ENCODE measurements at regions not wholly inside any gene's neighbourhood (a gene's known extent, or its start where the extent isn't known, plus 50 kb on each side); places are given as distances from the start of the nearest gene placed in this dataset.

DNA sequence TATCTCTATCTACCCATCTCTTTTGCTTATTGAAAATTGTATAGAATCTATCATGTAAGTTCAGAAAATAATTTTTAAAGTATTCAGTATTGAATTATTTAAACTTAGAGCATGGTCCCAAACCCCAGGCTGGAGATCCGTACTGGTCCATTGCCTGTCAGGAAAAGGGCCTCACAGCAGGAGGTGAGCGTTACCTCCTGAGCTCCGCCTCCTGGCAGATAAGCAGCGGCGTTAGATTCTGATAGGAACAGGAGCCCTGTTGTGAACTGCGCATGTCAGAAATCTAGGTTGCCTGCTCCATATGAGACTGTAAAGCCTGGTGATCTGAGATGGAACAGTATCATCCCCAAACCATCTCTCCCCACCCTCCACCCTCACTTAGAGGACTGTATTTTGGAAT is 266.0 kb upstream of the CNTNAP2 start:
- no peak for DNase-seq (ENCODE audit: extremely low read depth in 1 of 4, low spot score in 3 of 4)
- Histone ChIP-seq H3K79me2 (ENCODE audit: control insufficient read depth, insufficient read depth, low read length) (peaks cover 6% of the 10 kb centered on the region; the same call in 2 of the 3 replicates), H3K4me1 (replicated peaks in 1 of 2; ENCODE audit: control insufficient read depth in 2 of 2, insufficient read depth in 2 of 2, low read length in 2 of 2) (no peaks in the 10 kb centered on the region), H3K4me3 (no peak overlapping the region), H3K4me2 (ENCODE audit: insufficient read depth, low read length) (no peak overlapping the region), H3K27me3 (ENCODE audit: control insufficient read depth in 2 of 2, insufficient read depth in 2 of 2, low read length in 2 of 2) (no peaks in the 10 kb centered on the region), H4K20me1 (replicated peaks; ENCODE audit: control insufficient read depth, insufficient read depth, low read length) (no peaks in the 10 kb centered on the region), H3K9me1 (ENCODE audit: control insufficient read depth, insufficient read depth, low read length) (no peaks in the 10 kb centered on the region), H3K27ac (ENCODE audit: extremely low read depth, low read depth, low read length) (no peak overlapping the region), H3K36me3 (ENCODE audit: control insufficient read depth, insufficient read depth, low read length) (peaks cover 65% of the 10 kb centered on the region), H3K9me3 (replicated peaks; ENCODE audit: control insufficient read depth, insufficient read depth, low read depth, low read length) (0 out of 2 replicates have a peak, but pooled peaks cover 3% of the 10 kb centered on the region), H2AFZ (ENCODE audit: low read depth, low read length) (no peak overlapping the region), H3K9ac (ENCODE audit: insufficient read depth in 1 of 2, low read depth in 2 of 2, low read length in 2 of 2) (no peak overlapping the region)
- POLR2A ChIA-PET: interaction anchor here (0.5 kb wide), 1 partner anchor 11 kb away, joined by 4 read pairs; no protein-coding TSS in a partner anchor
- intact Hi-C loops (cut with micrococcal nuclease): no loop called here
- BruUV-seq (replicated peaks): no TSS peak
- in situ Hi-C loops (cut with MboI): no loop called here
- no peak for FAIRE-seq
- ATAC-seq: no peak
- CTCF ChIA-PET (ENCODE audit: low intra/inter-chr PET ratio): no interaction called here
- whole genome bisulfite sequencing (ENCODE audit: insufficient coverage, low coverage, missing lambda C conversion rate): 67% methylated on average over 6 of the region's 6 CpGs
- TF ChIP-seq CHD4 (IDR thresholded peaks at IDR 0.05; ENCODE audit: insufficient read depth, insufficient replicate concordance, low read depth, low read length, poor library complexity, severe bottlenecking) (no peak), MBD2 (IDR thresholded peaks at IDR 0.05; ENCODE audit: borderline replicate concordance, low read depth) (no peak), RBBP5 (IDR thresholded peaks at IDR 0.05; ENCODE audit: borderline replicate concordance, insufficient read depth, low read length, poor library complexity, severe bottlenecking) (no peak), SNIP1 (IDR thresholded peaks at IDR 0.05; ENCODE audit: low read depth) (no peak)
- TF ChIP-seq, protein P1, sequence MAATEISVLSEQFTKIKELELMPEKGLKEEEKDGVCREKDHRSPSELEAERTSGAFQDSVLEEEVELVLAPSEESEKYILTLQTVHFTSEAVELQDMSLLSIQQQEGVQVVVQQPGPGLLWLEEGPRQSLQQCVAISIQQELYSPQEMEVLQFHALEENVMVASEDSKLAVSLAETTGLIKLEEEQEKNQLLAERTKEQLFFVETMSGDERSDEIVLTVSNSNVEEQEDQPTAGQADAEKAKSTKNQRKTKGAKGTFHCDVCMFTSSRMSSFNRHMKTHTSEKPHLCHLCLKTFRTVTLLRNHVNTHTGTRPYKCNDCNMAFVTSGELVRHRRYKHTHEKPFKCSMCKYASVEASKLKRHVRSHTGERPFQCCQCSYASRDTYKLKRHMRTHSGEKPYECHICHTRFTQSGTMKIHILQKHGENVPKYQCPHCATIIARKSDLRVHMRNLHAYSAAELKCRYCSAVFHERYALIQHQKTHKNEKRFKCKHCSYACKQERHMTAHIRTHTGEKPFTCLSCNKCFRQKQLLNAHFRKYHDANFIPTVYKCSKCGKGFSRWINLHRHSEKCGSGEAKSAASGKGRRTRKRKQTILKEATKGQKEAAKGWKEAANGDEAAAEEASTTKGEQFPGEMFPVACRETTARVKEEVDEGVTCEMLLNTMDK (IDR thresholded peaks at IDR 0.05; ENCODE audit: borderline replicate concordance, insufficient read depth, low read depth, low read length, poor library complexity, severe bottlenecking): no peak
- TF ChIP-seq, protein P2, sequence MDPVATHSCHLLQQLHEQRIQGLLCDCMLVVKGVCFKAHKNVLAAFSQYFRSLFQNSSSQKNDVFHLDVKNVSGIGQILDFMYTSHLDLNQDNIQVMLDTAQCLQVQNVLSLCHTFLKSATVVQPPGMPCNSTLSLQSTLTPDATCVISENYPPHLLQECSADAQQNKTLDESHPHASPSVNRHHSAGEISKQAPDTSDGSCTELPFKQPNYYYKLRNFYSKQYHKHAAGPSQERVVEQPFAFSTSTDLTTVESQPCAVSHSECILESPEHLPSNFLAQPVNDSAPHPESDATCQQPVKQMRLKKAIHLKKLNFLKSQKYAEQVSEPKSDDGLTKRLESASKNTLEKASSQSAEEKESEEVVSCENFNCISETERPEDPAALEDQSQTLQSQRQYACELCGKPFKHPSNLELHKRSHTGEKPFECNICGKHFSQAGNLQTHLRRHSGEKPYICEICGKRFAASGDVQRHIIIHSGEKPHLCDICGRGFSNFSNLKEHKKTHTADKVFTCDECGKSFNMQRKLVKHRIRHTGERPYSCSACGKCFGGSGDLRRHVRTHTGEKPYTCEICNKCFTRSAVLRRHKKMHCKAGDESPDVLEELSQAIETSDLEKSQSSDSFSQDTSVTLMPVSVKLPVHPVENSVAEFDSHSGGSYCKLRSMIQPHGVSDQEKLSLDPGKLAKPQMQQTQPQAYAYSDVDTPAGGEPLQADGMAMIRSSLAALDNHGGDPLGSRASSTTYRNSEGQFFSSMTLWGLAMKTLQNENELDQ (CRISPR knock-in tag; IDR thresholded peaks at IDR 0.05; ENCODE audit: borderline replicate concordance): no peak
- TF ChIP-seq, protein P3, sequence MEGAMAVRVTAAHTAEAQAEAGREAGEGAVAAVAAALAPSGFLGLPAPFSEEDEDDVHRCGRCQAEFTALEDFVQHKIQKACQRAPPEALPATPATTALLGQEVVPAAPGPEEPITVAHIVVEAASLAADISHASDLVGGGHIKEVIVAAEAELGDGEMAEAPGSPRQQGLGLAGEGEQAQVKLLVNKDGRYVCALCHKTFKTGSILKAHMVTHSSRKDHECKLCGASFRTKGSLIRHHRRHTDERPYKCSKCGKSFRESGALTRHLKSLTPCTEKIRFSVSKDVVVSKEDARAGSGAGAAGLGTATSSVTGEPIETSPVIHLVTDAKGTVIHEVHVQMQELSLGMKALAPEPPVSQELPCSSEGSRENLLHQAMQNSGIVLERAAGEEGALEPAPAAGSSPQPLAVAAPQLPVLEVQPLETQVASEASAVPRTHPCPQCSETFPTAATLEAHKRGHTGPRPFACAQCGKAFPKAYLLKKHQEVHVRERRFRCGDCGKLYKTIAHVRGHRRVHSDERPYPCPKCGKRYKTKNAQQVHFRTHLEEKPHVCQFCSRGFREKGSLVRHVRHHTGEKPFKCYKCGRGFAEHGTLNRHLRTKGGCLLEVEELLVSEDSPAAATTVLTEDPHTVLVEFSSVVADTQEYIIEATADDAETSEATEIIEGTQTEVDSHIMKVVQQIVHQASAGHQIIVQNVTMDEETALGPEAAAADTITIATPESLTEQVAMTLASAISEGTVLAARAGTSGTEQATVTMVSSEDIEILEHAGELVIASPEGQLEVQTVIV (CRISPR knock-in tag; IDR thresholded peaks at IDR 0.05; ENCODE audit: borderline replicate concordance): no peak
- TF ChIP-seq, protein P4, sequence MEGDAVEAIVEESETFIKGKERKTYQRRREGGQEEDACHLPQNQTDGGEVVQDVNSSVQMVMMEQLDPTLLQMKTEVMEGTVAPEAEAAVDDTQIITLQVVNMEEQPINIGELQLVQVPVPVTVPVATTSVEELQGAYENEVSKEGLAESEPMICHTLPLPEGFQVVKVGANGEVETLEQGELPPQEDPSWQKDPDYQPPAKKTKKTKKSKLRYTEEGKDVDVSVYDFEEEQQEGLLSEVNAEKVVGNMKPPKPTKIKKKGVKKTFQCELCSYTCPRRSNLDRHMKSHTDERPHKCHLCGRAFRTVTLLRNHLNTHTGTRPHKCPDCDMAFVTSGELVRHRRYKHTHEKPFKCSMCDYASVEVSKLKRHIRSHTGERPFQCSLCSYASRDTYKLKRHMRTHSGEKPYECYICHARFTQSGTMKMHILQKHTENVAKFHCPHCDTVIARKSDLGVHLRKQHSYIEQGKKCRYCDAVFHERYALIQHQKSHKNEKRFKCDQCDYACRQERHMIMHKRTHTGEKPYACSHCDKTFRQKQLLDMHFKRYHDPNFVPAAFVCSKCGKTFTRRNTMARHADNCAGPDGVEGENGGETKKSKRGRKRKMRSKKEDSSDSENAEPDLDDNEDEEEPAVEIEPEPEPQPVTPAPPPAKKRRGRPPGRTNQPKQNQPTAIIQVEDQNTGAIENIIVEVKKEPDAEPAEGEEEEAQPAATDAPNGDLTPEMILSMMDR (IDR thresholded peaks at IDR 0.05 in 2 of 3, conservative IDR thresholded peaks at IDR 0.05 in 1 of 3; ENCODE audit: insufficient read depth in 2 of 3, low read depth in 1 of 3, low read length in 3 of 3): no peak

All from K562 (cell line).